ENCODE measurements at regions not wholly inside any gene's neighbourhood (a gene's known extent, or its start where the extent isn't known, plus 50 kb on each side); places are given as distances from the start of the nearest gene placed in this dataset.

GRCh38 chr2:54396107-54396506 lies 60.0 kb upstream of the SPTBN1 start:
- H3K27ac Mint-ChIP-seq (ENCODE audit: unreplicated experiment), result no peak overlapping the region
- no peaks in the 10 kb centered on the region for H3K36me3 Mint-ChIP-seq (ENCODE audit: unreplicated experiment)
- DNase-seq, result no peak
- no peaks in the 10 kb centered on the region for H3K27me3 Mint-ChIP-seq (ENCODE audit: unreplicated experiment)
- H3K4me1 Mint-ChIP-seq (ENCODE audit: low read depth, unreplicated experiment), result peaks cover 9% of the 10 kb centered on the region
- no peaks in the 10 kb centered on the region for H3K9me3 Mint-ChIP-seq (ENCODE audit: unreplicated experiment)
- H3K4me3 Mint-ChIP-seq (ENCODE audit: unreplicated experiment), result no peak overlapping the region
- TF ChIP-seq, protein P1, sequence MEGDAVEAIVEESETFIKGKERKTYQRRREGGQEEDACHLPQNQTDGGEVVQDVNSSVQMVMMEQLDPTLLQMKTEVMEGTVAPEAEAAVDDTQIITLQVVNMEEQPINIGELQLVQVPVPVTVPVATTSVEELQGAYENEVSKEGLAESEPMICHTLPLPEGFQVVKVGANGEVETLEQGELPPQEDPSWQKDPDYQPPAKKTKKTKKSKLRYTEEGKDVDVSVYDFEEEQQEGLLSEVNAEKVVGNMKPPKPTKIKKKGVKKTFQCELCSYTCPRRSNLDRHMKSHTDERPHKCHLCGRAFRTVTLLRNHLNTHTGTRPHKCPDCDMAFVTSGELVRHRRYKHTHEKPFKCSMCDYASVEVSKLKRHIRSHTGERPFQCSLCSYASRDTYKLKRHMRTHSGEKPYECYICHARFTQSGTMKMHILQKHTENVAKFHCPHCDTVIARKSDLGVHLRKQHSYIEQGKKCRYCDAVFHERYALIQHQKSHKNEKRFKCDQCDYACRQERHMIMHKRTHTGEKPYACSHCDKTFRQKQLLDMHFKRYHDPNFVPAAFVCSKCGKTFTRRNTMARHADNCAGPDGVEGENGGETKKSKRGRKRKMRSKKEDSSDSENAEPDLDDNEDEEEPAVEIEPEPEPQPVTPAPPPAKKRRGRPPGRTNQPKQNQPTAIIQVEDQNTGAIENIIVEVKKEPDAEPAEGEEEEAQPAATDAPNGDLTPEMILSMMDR (IDR thresholded peaks at IDR 0.05; ENCODE audit: partially characterized antibody, unreplicated experiment), result no peak

DNA sequence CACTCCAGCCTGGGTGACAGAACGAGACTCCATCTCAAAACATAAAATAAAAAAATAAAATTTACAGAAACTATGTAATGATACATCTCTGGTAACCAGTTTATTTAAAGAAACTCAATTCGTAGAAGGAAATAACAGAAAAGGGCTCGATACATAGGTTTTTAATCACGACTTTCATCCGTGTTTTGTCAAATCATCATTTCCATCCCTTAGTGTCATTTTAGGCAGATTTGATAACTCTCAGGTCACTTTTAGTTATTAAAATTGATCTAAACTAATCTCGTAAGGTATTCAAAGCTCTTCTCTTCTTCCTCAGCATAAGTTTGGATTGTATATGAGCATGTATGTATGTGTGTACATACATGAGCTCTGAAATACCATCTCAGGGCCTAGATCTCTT lies 59.3 kb upstream of the SPTBN1 start:
- no peaks in the 10 kb centered on the region for H3K27me3 Mint-ChIP-seq (ENCODE audit: unreplicated experiment)
- H3K4me3 Mint-ChIP-seq (ENCODE audit: unreplicated experiment), result no peak overlapping the region
- TF ChIP-seq, protein P1 (IDR thresholded peaks at IDR 0.05; ENCODE audit: partially characterized antibody, unreplicated experiment), result no peak
- no peaks in the 10 kb centered on the region for H3K36me3 Mint-ChIP-seq (ENCODE audit: unreplicated experiment)
- peaks cover 7% of the 10 kb centered on the region for H3K4me1 Mint-ChIP-seq (ENCODE audit: low read depth, unreplicated experiment)
- no peak overlapping the region for H3K27ac Mint-ChIP-seq (ENCODE audit: unreplicated experiment)
- DNase-seq, result no peak
- no peaks in the 10 kb centered on the region for H3K9me3 Mint-ChIP-seq (ENCODE audit: unreplicated experiment)

DNA sequence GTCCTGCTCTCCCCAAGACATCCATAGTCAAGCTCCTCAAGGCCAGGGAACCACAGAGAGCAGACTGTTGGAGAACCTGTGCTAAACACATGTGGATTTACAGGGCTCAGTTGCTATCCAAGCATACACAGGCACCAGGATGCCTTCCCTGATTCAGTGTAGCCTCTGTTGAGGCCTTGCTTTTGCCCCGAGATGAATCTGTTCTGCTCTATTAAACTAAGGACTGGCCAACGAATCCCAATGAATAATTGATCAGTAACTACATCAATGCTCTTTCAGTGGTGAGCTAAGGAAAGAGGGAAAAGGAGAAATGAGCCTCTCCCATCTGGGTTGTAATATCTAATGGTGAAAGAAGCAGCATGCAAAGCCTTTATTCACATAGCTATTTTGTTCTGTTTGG lies 58.7 kb upstream of the SPTBN1 start:
- no peak for DNase-seq
- TF ChIP-seq, protein P1 (IDR thresholded peaks at IDR 0.05; ENCODE audit: partially characterized antibody, unreplicated experiment), result no peak
- no peaks in the 10 kb centered on the region for H3K27me3 Mint-ChIP-seq (ENCODE audit: unreplicated experiment)
- H3K27ac Mint-ChIP-seq (ENCODE audit: unreplicated experiment), result no peak overlapping the region
- no peak overlapping the region for H3K4me3 Mint-ChIP-seq (ENCODE audit: unreplicated experiment)
- H3K9me3 Mint-ChIP-seq (ENCODE audit: unreplicated experiment), result no peaks in the 10 kb centered on the region
- peaks cover 9% of the 10 kb centered on the region for H3K4me1 Mint-ChIP-seq (ENCODE audit: low read depth, unreplicated experiment)
- no peaks in the 10 kb centered on the region for H3K36me3 Mint-ChIP-seq (ENCODE audit: unreplicated experiment)

GRCh38 chr2:54401554-54401953 lies 54.6 kb upstream of the SPTBN1 start:
- Mint-ChIP-seq H3K36me3 (ENCODE audit: unreplicated experiment) (no peaks in the 10 kb centered on the region), H3K9me3 (ENCODE audit: unreplicated experiment) (no peaks in the 10 kb centered on the region), H3K4me1 (ENCODE audit: low read depth, unreplicated experiment) (peaks cover 4% of the 10 kb centered on the region), H3K27ac (ENCODE audit: unreplicated experiment) (no peak overlapping the region), H3K4me3 (ENCODE audit: unreplicated experiment) (no peak overlapping the region), H3K27me3 (ENCODE audit: unreplicated experiment) (no peaks in the 10 kb centered on the region)
- no peak for DNase-seq
- TF ChIP-seq, protein P1 (IDR thresholded peaks at IDR 0.05; ENCODE audit: partially characterized antibody, unreplicated experiment), result no peak

- H3K4me1 Mint-ChIP-seq (ENCODE audit: low read depth, unreplicated experiment), result peaks cover 4% of the 10 kb centered on the region
- TF ChIP-seq, protein P1 (IDR thresholded peaks at IDR 0.05; ENCODE audit: partially characterized antibody, unreplicated experiment), result no peak
- H3K27ac Mint-ChIP-seq (ENCODE audit: unreplicated experiment), result peak overlapping the region; percentile 72
- H3K36me3 Mint-ChIP-seq (ENCODE audit: unreplicated experiment), result no peaks in the 10 kb centered on the region
- DNase-seq, result no peak
- no peaks in the 10 kb centered on the region for H3K9me3 Mint-ChIP-seq (ENCODE audit: unreplicated experiment)
- no peaks in the 10 kb centered on the region for H3K27me3 Mint-ChIP-seq (ENCODE audit: unreplicated experiment)
- no peak overlapping the region for H3K4me3 Mint-ChIP-seq (ENCODE audit: unreplicated experiment)
These were observed 53.8 kb upstream of the SPTBN1 start for GRCh38 chr2:54402350-54402749.
